ENCODE measurements at regions not wholly inside any gene's neighbourhood (a gene's known extent, or its start where the extent isn't known, plus 50 kb on each side); places are given as distances from the start of the nearest gene placed in this dataset.

- Histone ChIP-seq H3K9me3 (ENCODE audit: insufficient read depth, low read length) (no peaks in the 10 kb centered on the region), H3K4me1 (ENCODE audit: insufficient read depth, insufficient read length) (no peaks in the 10 kb centered on the region), H3K4me3 (ENCODE audit: insufficient read length, low read depth) (no peak overlapping the region), H3K36me3 (ENCODE audit: insufficient read depth, insufficient read length, low read length) (no peaks in the 10 kb centered on the region), H3K27me3 (ENCODE audit: insufficient read depth, insufficient read length) (no peaks in the 10 kb centered on the region), H3K9ac (ENCODE audit: insufficient read length, low read depth) (no peak overlapping the region)
- DNase-seq (ENCODE audit: low read depth, low spot score) = no peak
- TF ChIP-seq ZNF274 (IDR thresholded peaks at IDR 0.05; ENCODE audit: low read depth, low read length) (no peak), YY1 (IDR thresholded peaks at IDR 0.05; ENCODE audit: insufficient read depth, insufficient read length) (no peak), SUZ12 (IDR thresholded peaks at IDR 0.05; ENCODE audit: extremely low read depth, insufficient read depth, insufficient read length) (no peak)
Measured at GRCh38 chrX:120000490-120001246, 57.1 kb upstream of the NKAP start.

GRCh38 chrX:119999087-119999634 lies 55.6 kb upstream of the NKAP start:
- no peaks in the 10 kb centered on the region for H3K36me3 ChIP-seq (ENCODE audit: insufficient read depth, insufficient read length, low read length)
- H3K9me3 ChIP-seq (ENCODE audit: insufficient read depth, low read length) = no peaks in the 10 kb centered on the region
- no peaks in the 10 kb centered on the region for H3K4me1 ChIP-seq (ENCODE audit: insufficient read depth, insufficient read length)
- H3K4me3 ChIP-seq (ENCODE audit: insufficient read length, low read depth) = no peak overlapping the region
- TF ChIP-seq SUZ12 (IDR thresholded peaks at IDR 0.05; ENCODE audit: extremely low read depth, insufficient read depth, insufficient read length) (no peak), ZNF274 (IDR thresholded peaks at IDR 0.05; ENCODE audit: low read depth, low read length) (no peak), YY1 (IDR thresholded peaks at IDR 0.05; ENCODE audit: insufficient read depth, insufficient read length) (no peak)
- DNase-seq (ENCODE audit: low read depth, low spot score) = no peak
- H3K9ac ChIP-seq (ENCODE audit: insufficient read length, low read depth) = no peak overlapping the region
- no peaks in the 10 kb centered on the region for H3K27me3 ChIP-seq (ENCODE audit: insufficient read depth, insufficient read length)

- no peaks in the 10 kb centered on the region for H3K36me3 ChIP-seq (ENCODE audit: insufficient read depth, insufficient read length, low read length)
- no peak for DNase-seq (ENCODE audit: low read depth, low spot score)
- no peaks in the 10 kb centered on the region for H3K9me3 ChIP-seq (ENCODE audit: insufficient read depth, low read length)
- H3K9ac ChIP-seq (ENCODE audit: insufficient read length, low read depth) = no peak overlapping the region
- no peak overlapping the region for H3K4me3 ChIP-seq (ENCODE audit: insufficient read length, low read depth)
- H3K27me3 ChIP-seq (ENCODE audit: insufficient read depth, insufficient read length) = no peaks in the 10 kb centered on the region
- no peak for TF ChIP-seq SUZ12 (IDR thresholded peaks at IDR 0.05; ENCODE audit: extremely low read depth, insufficient read depth, insufficient read length)
- TF ChIP-seq ZNF274 (IDR thresholded peaks at IDR 0.05; ENCODE audit: low read depth, low read length) = no peak
- TF ChIP-seq YY1 (IDR thresholded peaks at IDR 0.05; ENCODE audit: insufficient read depth, insufficient read length) = no peak
- no peaks in the 10 kb centered on the region for H3K4me1 ChIP-seq (ENCODE audit: insufficient read depth, insufficient read length)
Measured at GRCh38 chrX:119997570-119997969, 54.0 kb upstream of the NKAP start.

DNA sequence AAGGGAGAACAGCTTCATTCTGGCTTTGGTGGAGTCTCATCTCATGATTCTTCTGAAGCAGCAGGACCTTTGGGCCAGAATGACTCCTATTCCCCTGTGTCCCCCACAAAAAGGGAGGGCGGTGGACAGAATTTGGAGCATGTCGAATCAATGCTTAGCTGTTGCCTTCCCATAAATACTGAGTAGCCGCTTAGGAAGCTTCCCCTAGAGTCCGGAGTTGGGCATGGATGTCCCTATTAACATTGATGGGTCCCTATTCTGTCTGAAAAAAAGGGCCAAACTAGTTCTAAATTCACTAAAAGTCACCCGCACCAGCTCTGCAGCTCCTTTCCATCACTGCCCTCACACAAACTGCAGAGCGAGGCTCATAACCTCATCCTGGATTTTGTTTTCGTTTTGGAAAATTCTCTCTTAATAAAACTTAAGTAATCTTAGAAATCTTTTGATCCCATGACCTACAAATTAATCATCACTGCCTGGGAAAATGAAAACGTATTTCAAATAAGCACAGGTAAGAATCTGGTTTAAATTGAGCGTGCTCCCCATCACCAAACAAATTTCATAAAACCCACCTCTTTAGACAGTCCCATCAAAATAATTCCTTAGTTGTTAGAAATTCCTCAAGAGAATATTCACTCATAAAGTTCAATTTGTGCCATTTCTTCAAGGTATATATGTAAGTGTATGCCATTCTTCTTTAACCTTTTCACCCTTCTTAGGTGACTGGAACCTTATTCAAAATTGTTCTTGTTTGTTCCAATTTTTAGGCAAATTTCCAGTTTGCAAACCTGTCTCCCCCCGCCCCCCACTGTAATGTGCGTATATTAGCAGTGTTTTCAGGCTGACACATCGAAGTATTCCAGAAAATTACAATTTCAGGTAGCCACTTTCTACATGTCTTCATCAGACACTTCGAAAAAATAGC lies 53.3 kb upstream of the NKAP start:
- no peak overlapping the region for H3K9ac ChIP-seq (ENCODE audit: insufficient read length, low read depth)
- no peak overlapping the region for H3K4me3 ChIP-seq (ENCODE audit: insufficient read length, low read depth)
- no peak for DNase-seq (ENCODE audit: low read depth, low spot score)
- TF ChIP-seq ZNF274 (IDR thresholded peaks at IDR 0.05; ENCODE audit: low read depth, low read length) (no peak), SUZ12 (IDR thresholded peaks at IDR 0.05; ENCODE audit: extremely low read depth, insufficient read depth, insufficient read length) (no peak), YY1 (IDR thresholded peaks at IDR 0.05; ENCODE audit: insufficient read depth, insufficient read length) (no peak)
- H3K4me1 ChIP-seq (ENCODE audit: insufficient read depth, insufficient read length) = no peaks in the 10 kb centered on the region
- H3K27me3 ChIP-seq (ENCODE audit: insufficient read depth, insufficient read length) = peaks cover 5% of the 10 kb centered on the region
- no peaks in the 10 kb centered on the region for H3K36me3 ChIP-seq (ENCODE audit: insufficient read depth, insufficient read length, low read length)
- no peaks in the 10 kb centered on the region for H3K9me3 ChIP-seq (ENCODE audit: insufficient read depth, low read length)

DNA sequence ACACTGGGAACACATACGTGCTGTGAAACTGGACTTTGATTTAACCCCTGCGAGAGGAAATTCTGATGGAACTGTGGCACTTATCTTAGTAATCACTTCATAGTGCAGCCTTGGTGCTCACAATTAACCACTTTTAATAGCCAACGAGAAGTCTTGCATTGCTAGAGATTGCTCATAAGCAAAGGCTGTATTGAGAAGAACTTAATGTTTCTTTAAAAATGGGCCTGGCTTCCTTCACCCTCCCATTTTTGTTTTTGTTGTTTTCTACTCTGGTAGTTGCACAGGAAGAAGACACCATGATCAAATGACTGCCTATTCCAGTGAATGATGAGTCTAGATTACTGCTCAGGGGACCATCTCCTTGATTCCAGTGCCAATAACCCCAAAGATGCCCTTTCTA lies 52.5 kb upstream of the NKAP start:
- no peaks in the 10 kb centered on the region for H3K36me3 ChIP-seq (ENCODE audit: insufficient read depth, insufficient read length, low read length)
- peaks cover 13% of the 10 kb centered on the region for H3K27me3 ChIP-seq (ENCODE audit: insufficient read depth, insufficient read length)
- H3K4me3 ChIP-seq (ENCODE audit: insufficient read length, low read depth) = no peak overlapping the region
- H3K9me3 ChIP-seq (ENCODE audit: insufficient read depth, low read length) = no peaks in the 10 kb centered on the region
- no peak for TF ChIP-seq ZNF274 (IDR thresholded peaks at IDR 0.05; ENCODE audit: low read depth, low read length)
- no peak for TF ChIP-seq SUZ12 (IDR thresholded peaks at IDR 0.05; ENCODE audit: extremely low read depth, insufficient read depth, insufficient read length)
- no peak for TF ChIP-seq YY1 (IDR thresholded peaks at IDR 0.05; ENCODE audit: insufficient read depth, insufficient read length)
- no peak overlapping the region for H3K9ac ChIP-seq (ENCODE audit: insufficient read length, low read depth)
- no peak for DNase-seq (ENCODE audit: low read depth, low spot score)
- no peaks in the 10 kb centered on the region for H3K4me1 ChIP-seq (ENCODE audit: insufficient read depth, insufficient read length)
